GM12878 (cell line): ENCODE measurements at regions not wholly inside any gene's neighbourhood (a gene's known extent, or its start where the extent isn't known, plus 50 kb on each side); places are given as distances from the start of the nearest gene placed in this dataset.

Experiments
- BACH1 ChIP-seq: fragments of 450-650 bp; IDR thresholded peaks from 2 replicates; pipeline ENCODE4 v1.6.1; 2017; ENCODE audit warnings: mild to moderate bottlenecking, borderline replicate concordance
- EP300 ChIP-seq, 2 experiments: fragments of 150-350 bp in 1 of 2; IDR thresholded peaks; 2 replicates each; pipeline ENCODE4 v1.6.1; 2011 to 2012; ENCODE audit warnings: low read depth in 2 of 2, low read length in 2 of 2, borderline replicate concordance in 1 of 2, improper control_type of control experiment in 1 of 2, inconsistent platforms in 1 of 2; ENCODE audit not compliant: control insufficient read depth in 1 of 2
- IKZF1 ChIP-seq: fragments of 450-650 bp; conservative IDR thresholded peaks from 2 replicates; pipeline ENCODE4 v1.6.1; 2017; ENCODE audit warnings: antibody characterized with exemption, mild to moderate bottlenecking
- POLR2A ChIP-seq: IDR thresholded peaks from 2 replicates; pipeline ENCODE4 v1.6.1; 2011; ENCODE audit warnings: low read depth, mild to moderate bottlenecking, low read length
- SMC3 ChIP-seq: IDR thresholded peaks from 2 replicates; pipeline ENCODE4 v1.6.1; 2011; ENCODE audit warnings: low read length, improper control_type of control experiment, borderline replicate concordance
- TF ChIP-seq, protein P1 (sequence below), 3 experiments: IDR thresholded peaks in 2 of 3; conservative IDR thresholded peaks in 1 of 3; 2 replicates each; pipeline ENCODE4 v1.5.1; 2011; ENCODE audit warnings: low read depth in 3 of 3, low read length in 3 of 3, mild to moderate bottlenecking in 3 of 3, control low read depth in 2 of 3, moderate library complexity in 2 of 3, inconsistent platforms in 1 of 3, mixed read lengths in 1 of 3; ENCODE audit not compliant: control insufficient read depth in 2 of 3, insufficient read depth in 1 of 3; ENCODE audit errors: extremely low read depth in 1 of 3
- TF ChIP-seq, protein P2 (sequence below): fragments of 150-350 bp; IDR thresholded peaks from 2 replicates; pipeline ENCODE4 v1.6.1; 2016; ENCODE audit warnings: low read depth, low read length
- TF ChIP-seq, protein P3 (sequence below): IDR thresholded peaks from 2 replicates; pipeline ENCODE4 v1.6.1; 2011; ENCODE audit warnings: low read depth, low read length, improper control_type of control experiment, borderline replicate concordance

DNA sequence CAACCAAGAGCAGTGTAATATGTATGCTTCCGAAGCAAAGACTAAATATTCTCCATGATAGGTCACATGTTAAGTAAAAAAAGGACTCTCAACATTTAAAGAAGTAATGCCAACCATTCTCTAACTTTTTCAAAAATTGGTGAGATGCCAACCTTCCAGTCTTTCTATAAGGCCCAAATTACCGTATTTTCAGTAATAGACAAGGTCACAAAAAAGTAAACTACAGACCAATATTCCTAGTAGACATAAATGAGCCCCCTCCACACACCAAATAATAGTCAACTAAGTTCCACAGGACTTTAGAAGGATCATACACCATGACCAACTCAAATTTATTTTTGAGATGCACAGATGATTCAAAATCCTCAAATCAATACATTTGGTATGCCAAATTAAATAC lies 867.4 kb downstream of the TMEM121 start:
- TF ChIP-seq, protein P1, sequence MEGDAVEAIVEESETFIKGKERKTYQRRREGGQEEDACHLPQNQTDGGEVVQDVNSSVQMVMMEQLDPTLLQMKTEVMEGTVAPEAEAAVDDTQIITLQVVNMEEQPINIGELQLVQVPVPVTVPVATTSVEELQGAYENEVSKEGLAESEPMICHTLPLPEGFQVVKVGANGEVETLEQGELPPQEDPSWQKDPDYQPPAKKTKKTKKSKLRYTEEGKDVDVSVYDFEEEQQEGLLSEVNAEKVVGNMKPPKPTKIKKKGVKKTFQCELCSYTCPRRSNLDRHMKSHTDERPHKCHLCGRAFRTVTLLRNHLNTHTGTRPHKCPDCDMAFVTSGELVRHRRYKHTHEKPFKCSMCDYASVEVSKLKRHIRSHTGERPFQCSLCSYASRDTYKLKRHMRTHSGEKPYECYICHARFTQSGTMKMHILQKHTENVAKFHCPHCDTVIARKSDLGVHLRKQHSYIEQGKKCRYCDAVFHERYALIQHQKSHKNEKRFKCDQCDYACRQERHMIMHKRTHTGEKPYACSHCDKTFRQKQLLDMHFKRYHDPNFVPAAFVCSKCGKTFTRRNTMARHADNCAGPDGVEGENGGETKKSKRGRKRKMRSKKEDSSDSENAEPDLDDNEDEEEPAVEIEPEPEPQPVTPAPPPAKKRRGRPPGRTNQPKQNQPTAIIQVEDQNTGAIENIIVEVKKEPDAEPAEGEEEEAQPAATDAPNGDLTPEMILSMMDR (IDR thresholded peaks at IDR 0.05 in 2 of 3, conservative IDR thresholded peaks at IDR 0.05 in 1 of 3; ENCODE audit: control insufficient read depth in 2 of 3, extremely low read depth in 1 of 3, insufficient read depth in 1 of 3, low read depth in 3 of 3, low read length in 3 of 3) = no peak
- no peak for TF ChIP-seq IKZF1
- no peak for TF ChIP-seq SMC3
- TF ChIP-seq BACH1 = no peak
- TF ChIP-seq EP300 (IDR thresholded peaks at IDR 0.05; ENCODE audit: borderline replicate concordance in 1 of 2, control insufficient read depth in 1 of 2, low read depth in 2 of 2, low read length in 2 of 2) = no peak
- TF ChIP-seq, protein P2, sequence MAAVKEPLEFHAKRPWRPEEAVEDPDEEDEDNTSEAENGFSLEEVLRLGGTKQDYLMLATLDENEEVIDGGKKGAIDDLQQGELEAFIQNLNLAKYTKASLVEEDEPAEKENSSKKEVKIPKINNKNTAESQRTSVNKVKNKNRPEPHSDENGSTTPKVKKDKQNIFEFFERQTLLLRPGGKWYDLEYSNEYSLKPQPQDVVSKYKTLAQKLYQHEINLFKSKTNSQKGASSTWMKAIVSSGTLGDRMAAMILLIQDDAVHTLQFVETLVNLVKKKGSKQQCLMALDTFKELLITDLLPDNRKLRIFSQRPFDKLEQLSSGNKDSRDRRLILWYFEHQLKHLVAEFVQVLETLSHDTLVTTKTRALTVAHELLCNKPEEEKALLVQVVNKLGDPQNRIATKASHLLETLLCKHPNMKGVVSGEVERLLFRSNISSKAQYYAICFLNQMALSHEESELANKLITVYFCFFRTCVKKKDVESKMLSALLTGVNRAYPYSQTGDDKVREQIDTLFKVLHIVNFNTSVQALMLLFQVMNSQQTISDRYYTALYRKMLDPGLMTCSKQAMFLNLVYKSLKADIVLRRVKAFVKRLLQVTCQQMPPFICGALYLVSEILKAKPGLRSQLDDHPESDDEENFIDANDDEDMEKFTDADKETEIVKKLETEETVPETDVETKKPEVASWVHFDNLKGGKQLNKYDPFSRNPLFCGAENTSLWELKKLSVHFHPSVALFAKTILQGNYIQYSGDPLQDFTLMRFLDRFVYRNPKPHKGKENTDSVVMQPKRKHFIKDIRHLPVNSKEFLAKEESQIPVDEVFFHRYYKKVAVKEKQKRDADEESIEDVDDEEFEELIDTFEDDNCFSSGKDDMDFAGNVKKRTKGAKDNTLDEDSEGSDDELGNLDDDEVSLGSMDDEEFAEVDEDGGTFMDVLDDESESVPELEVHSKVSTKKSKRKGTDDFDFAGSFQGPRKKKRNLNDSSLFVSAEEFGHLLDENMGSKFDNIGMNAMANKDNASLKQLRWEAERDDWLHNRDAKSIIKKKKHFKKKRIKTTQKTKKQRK = no peak
- TF ChIP-seq POLR2A = no peak
- TF ChIP-seq, protein P3, sequence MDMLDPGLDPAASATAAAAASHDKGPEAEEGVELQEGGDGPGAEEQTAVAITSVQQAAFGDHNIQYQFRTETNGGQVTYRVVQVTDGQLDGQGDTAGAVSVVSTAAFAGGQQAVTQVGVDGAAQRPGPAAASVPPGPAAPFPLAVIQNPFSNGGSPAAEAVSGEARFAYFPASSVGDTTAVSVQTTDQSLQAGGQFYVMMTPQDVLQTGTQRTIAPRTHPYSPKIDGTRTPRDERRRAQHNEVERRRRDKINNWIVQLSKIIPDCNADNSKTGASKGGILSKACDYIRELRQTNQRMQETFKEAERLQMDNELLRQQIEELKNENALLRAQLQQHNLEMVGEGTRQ = no peak
